Lower lobe of right lung (tissue), 2 donors: ENCODE measurements at regions not wholly inside any gene's neighbourhood (a gene's known extent, or its start where the extent isn't known, plus 50 kb on each side); places are given as distances from the start of the nearest gene placed in this dataset.

Experiments used
- ATAC-seq, 2 donors: fragments of 200-7000 bp; cut with Tn5 transposase; one replicate each; pipeline ENCODE4 v1.9.1; 2020 to 2022; ENCODE audit warnings: mild to moderate bottlenecking in 2 of 2, moderate library complexity in 2 of 2
- DNase-seq: peaks from one replicate; pipeline ENCODE4 v3.0.0-alpha.2; 2020
- H3K27ac ChIP-seq: fragments of 200-600 bp; one replicate; pipeline ENCODE4 v1.8.0; 2022
- H3K27me3 ChIP-seq: fragments of 200-600 bp; one replicate; pipeline ENCODE4 v1.8.0; 2022; ENCODE audit warnings: low read depth
- H3K36me3 ChIP-seq: fragments of 200-600 bp; one replicate; pipeline ENCODE4 v1.8.0; 2022; ENCODE audit warnings: mild to moderate bottlenecking
- H3K4me1 ChIP-seq: fragments of 200-600 bp; one replicate; pipeline ENCODE4 v1.8.0; 2022
- H3K4me3 ChIP-seq: fragments of 200-600 bp; one replicate; pipeline ENCODE4 v1.8.0; 2022; ENCODE audit warnings: mild to moderate bottlenecking
- H3K9me3 ChIP-seq: fragments of 200-600 bp; one replicate; pipeline ENCODE4 v1.8.0; 2022
- intact Hi-C: fragments of 100-400 bp; cut with DNase I; formaldehyde crosslinking; loops from one replicate; pipeline ENCODE4 v1.11.0; 2022
- TF ChIP-seq, protein P1 (sequence below): fragments of 200-600 bp; IDR thresholded peaks from one replicate; pipeline ENCODE4 v1.8.0; 2022; ENCODE audit warnings: antibody characterized with exemption, mild to moderate bottlenecking
- donor health status: DM: no; HTN: yes; CAD: no; lungs with severe emphysema.

DNA sequence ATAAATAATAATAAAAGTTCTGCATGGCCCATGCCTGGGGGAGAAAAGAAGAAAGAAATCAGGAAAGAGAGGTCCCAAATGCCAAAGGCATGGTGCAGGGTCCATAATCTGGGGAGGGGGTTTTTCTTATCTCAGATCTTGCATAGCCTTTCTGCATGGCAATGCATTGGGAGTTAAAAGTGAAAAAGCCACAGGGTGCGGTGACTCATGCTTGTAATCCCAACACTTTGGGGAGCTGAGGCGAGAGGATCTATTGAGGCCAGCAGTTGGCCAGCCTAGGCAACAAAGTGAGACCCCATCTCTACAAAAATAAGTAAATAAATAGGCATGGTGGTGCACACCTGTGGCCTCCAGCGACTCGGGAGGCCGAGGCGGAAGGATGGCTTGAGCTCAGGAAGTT, 76.8 kb upstream of the GATA2 start:
- no peak overlapping the region for H3K4me3 ChIP-seq
- no peaks in the 10 kb centered on the region for H3K36me3 ChIP-seq
- no peak overlapping the region for H3K27ac ChIP-seq
- DNase-seq, result no peak
- TF ChIP-seq, protein P1, sequence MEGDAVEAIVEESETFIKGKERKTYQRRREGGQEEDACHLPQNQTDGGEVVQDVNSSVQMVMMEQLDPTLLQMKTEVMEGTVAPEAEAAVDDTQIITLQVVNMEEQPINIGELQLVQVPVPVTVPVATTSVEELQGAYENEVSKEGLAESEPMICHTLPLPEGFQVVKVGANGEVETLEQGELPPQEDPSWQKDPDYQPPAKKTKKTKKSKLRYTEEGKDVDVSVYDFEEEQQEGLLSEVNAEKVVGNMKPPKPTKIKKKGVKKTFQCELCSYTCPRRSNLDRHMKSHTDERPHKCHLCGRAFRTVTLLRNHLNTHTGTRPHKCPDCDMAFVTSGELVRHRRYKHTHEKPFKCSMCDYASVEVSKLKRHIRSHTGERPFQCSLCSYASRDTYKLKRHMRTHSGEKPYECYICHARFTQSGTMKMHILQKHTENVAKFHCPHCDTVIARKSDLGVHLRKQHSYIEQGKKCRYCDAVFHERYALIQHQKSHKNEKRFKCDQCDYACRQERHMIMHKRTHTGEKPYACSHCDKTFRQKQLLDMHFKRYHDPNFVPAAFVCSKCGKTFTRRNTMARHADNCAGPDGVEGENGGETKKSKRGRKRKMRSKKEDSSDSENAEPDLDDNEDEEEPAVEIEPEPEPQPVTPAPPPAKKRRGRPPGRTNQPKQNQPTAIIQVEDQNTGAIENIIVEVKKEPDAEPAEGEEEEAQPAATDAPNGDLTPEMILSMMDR, result no peak
- peaks cover 10% of the 10 kb centered on the region for H3K27me3 ChIP-seq
- H3K9me3 ChIP-seq, result no peaks in the 10 kb centered on the region
- ATAC-seq, result no peak
- intact Hi-C loops, result no loop called here
- H3K4me1 ChIP-seq, result peaks cover 16% of the 10 kb centered on the region

DNA sequence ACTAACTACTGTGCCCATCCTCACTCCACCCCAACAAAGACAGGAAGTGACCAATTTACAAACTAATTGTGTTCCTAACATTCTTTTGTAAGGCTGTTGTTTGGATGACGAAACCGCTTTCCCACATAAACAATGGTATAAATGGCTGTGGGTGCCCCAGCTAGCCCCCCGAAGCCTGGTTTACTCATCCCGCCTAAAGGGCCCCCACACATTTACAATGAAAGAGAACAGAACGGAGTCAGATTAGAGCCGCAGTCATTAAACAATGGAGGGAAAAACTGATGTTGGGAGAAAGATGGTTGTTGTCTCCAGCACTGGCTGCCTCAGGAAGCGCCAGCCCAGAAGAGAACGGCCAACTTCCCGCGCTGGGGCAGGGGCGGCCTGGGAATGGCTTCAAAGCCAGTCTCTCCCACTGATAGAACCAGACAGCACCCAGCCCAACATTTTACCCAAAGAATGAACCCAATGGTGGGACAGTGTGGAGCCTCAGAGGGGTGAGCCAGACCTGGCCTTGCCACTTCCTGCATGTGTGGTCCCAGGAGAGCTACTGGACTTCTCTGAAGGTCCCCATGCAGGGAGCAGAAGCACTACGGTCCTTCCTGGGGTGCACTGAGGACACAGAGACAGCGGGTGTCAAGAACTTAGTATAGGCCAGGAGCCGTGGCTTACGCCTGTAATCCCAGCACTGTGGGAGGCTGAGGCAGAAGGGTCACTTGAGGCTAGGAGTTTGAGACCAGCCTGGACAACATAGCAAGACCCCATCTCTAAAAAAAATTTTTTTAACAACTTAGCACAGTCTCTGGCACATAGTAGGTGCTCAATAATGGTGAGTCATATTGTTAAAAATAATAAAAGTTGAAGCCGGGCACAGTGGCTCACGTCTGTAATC, 75.8 kb upstream of the GATA2 start:
- Histone ChIP-seq H3K27me3 (peaks cover 9% of the 10 kb centered on the region), H3K9me3 (no peaks in the 10 kb centered on the region), H3K4me3 (no peak overlapping the region), H3K36me3 (no peaks in the 10 kb centered on the region), H3K27ac (peak overlapping the region; percentile 77), H3K4me1 (peaks cover 16% of the 10 kb centered on the region)
- no peak for ATAC-seq
- intact Hi-C loops, result no loop called here
- no peak for DNase-seq
- TF ChIP-seq, protein P1, result no peak

DNA sequence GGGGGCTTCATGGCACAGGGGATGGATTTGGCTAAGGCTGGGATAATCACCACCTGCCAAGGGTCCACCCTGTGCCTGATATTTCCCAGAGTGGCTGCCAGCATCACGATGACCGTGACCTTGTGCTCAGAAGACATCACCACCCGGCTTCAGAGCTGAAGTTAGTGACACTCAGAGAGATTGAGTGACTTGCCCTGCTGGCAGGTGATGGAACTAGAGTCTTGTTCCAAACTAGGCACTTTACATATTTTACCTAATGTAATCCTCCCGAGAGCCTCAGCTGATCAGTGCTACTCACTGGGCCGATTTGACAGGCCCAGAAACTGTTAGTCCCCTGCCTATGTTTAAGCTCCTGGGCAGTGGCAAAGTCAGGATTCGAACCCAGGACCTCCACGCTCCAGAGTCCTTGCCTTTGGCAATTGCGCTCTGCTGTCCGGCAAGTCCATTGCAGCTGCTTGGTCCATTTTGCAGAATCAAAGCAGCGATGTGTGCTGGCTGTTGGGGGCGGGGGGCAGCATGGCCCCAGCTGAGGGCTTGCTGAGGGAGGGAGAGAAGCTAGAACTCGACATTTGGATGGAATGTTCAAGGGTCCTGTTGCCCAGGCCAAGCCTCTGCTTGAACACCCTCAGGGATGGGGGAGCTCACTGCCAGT, 74.8 kb upstream of the GATA2 start:
- no peaks in the 10 kb centered on the region for H3K9me3 ChIP-seq
- intact Hi-C loops, result no loop called here
- TF ChIP-seq, protein P1, result no peak
- no peaks in the 10 kb centered on the region for H3K27me3 ChIP-seq
- H3K27ac ChIP-seq, result peak overlapping the region; percentile 58
- H3K4me1 ChIP-seq, result peaks cover 9% of the 10 kb centered on the region
- H3K4me3 ChIP-seq, result no peak overlapping the region
- DNase-seq (no peak), ATAC-seq (no peak)
- no peaks in the 10 kb centered on the region for H3K36me3 ChIP-seq

DNA sequence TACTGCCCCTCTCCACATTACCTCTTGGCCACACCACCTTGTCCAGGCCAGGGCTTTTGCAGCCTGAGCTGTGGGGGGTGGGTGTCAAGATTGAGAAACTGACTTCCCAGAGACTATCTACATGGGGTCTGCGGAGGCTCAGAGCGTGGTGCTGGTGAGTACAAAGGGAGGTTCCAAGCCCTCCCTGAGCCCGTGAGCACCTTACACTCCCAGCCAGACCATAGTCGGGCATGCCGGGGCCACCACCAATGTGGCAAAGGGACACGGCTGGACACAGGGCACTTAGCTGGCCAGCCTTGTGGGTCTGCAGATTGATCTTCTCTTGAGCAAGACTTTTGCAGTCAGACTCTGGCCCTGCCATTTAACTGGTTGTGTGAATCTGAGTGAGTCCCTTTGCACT, 74.1 kb upstream of the GATA2 start:
- H3K36me3 ChIP-seq, result no peaks in the 10 kb centered on the region
- intact Hi-C loops, result no loop called here
- no peak overlapping the region for H3K27ac ChIP-seq
- no peaks in the 10 kb centered on the region for H3K27me3 ChIP-seq
- no peak overlapping the region for H3K4me3 ChIP-seq
- DNase-seq, result no peak
- peaks cover 2% of the 10 kb centered on the region for H3K4me1 ChIP-seq
- TF ChIP-seq, protein P1, result no peak
- no peaks in the 10 kb centered on the region for H3K9me3 ChIP-seq
- ATAC-seq, result no peak

DNA sequence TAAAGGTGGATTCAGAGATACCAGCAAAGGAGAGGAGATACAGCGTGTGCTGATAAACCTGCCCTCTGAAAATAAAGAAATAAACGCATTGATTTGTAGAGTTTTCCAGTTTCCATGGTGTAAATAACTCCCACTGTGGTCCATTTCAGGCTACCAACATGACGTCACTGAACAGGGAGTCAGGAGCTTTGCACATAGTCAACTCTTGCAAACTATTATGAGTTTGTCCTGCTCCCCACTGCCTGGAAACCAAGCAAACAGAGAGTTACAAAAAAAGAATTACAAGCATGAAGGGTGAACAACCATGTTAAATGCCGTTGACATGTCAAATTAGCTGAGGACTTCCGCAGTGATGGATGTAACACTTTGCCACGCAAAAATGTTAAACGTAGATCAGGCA, 70.4 kb upstream of the GATA2 start:
- intact Hi-C loops, result no loop called here
- DNase-seq, result no peak

More for the DNA sequence above, 70.4 kb upstream of the GATA2 start:
- Histone ChIP-seq H3K4me1 (no peaks in the 10 kb centered on the region), H3K27ac (no peak overlapping the region), H3K27me3 (peaks cover 7% of the 10 kb centered on the region), H3K36me3 (no peaks in the 10 kb centered on the region), H3K4me3 (no peak overlapping the region), H3K9me3 (no peaks in the 10 kb centered on the region)
- TF ChIP-seq, protein P1, result no peak
- ATAC-seq, result no peak
